ENCODE measurements at regions not wholly inside any gene's neighbourhood (a gene's known extent, or its start where the extent isn't known, plus 50 kb on each side); places are given as distances from the start of the nearest gene placed in this dataset.
"Not testable (repeated sequence)": the region's sequence is repeated elsewhere in the genome, so short reads cannot be mapped to it uniquely, and the experiment has no call there.

- DNase-seq: peak; percentile 37
These were observed 1609.3 kb downstream of the SPATA31A7 start for GRCh38 chr9:62798884-62799850.

GRCh38 chr9:62799851-62800371 is 1610.1 kb downstream of the SPATA31A7 start:
- peak; percentile 29 for DNase-seq

GRCh38 chr9:62800451-62801371 is 1610.9 kb downstream of the SPATA31A7 start:
- peak; percentile 25 for DNase-seq

DNA sequence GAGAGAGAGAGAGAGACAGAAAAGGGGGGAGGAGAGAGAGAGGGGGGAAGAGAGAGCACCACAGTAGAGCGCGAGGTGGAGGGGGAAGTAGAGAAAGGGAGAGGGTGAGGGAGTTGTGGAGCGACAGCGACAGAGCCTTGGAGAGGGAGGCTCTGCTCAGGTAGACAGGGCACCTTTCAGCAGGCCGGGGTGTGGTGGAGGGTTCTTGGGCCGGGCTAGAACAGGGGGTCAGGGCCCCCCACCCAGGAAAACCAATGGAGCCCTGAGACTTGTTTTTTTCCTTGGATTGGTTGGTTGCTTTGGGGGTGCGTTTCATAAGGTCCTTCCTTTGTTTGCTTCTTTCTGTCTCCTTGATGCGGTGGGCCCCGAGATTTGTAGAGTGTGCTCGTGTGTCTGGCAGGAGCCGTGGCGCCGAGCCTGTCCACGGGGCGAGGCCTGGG is 1611.6 kb downstream of the SPATA31A7 start:
- DNase-seq: peak; percentile 24

- DNase-seq: peak; percentile 88
These were observed 1612.3 kb downstream of the SPATA31A7 start for GRCh38 chr9:62801961-62802718.

- not testable (repeated sequence) for DNase-seq
These were observed 1612.9 kb downstream of the SPATA31A7 start for GRCh38 chr9:62802719-62803079.

DNA sequence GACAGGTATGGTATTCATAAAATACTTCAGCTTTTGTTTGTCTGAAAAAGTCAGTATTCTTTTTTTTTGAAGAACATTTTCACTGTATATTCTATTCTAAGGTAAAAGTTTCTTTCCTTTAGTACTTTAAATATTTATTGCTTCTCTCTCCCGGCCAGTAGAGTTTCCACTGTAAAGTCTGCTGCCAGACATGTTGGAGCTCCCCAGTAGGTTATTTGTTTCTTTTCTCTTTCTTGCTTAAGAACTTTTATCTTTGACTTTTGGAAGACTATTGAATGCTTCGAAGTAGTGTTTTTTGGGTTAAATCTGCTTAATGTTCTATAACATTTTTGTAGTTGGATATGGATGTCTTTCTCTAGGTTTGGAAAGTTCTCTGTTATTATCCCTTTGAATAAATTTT is 1613.3 kb downstream of the SPATA31A7 start:
- not testable (repeated sequence) for DNase-seq

DNA sequence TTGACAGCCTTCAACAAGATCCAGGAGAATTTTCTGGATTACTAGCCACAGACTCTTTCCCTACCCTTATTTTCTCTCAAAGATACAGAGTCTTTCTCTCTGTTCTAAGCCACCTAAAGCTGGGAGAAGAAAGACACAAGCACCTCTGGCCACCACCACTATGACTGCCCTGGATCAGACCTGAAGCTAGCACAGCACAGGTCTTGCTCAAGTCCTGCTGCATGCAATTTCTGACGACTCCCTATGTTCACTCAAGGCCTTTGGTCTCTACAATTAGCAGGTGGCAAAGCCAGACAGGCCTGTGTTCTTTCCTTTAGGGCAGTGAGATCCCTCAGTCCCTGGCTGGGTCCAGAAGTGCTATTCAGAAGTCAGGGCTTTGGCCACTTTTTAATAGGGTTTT is 1614.5 kb downstream of the SPATA31A7 start:
- DNase-seq: not testable (repeated sequence)

DNA sequence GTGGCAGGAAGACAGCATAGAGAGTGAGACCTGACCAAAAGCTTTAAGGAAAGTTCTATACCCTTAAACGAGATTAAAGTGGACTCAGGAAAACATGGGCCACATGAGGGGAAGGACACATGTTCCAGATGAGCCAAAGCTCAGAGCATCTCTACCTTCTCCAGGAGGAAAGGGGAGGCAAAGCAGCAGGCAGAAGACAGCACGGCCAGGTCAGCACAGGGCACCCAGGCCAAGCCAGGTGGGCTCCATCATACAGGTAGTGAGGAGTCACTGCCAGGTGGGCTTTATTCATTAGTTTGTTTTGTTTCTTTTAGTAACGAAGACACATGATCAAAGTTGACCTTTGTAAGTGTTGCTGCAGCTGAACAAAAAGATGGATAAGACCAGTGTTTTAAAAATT is 1617.6 kb downstream of the SPATA31A7 start:
- DNase-seq: not testable (repeated sequence)

- not testable (repeated sequence) for DNase-seq
These were observed 1618.2 kb downstream of the SPATA31A7 start for GRCh38 chr9:62808081-62808480.

DNA sequence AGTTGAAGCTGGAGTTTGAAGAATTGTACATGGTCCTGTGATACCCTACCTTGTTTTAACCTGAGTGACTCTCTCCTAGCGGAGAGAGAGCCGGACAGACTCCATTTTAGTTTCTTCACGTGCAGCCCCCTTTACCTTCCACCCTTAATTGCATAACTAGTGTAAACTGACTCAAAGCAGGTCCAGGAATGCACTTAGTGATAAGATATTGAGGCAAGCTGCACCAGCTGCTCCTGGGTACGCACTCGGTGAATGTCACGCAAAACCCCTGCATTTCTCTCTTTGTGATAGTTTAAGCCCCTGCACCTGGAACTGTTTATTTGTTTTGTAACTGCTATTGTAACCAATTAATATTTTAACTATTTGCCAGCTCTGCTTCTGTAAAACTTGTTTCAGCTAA is 1620.5 kb downstream of the SPATA31A7 start:
- not testable (repeated sequence) for DNase-seq

DNA sequence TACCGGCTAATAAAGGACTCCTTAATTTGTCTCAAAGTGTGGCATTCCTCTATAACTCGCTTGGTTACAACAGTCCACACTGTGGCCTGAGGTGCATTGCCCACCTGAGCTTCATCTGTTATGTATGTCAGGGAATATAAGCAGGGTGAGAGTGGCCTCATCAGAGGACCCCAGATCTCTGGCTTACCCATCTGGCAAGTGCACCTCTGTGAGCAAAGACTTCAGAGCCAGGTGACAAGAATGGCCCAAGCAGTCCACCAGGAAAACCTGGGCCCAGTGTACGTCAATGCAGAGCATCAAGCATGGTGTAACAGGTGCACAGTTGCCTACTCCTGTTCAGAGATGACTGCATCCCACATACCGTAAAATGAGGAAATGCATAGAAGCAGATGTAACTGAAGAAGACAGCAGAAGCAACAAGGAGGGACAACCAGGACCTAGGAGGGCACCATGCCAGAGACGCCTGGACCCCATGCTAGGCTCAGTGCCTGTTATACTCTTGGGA is 1621.0 kb downstream of the SPATA31A7 start:
- not testable (repeated sequence) for DNase-seq

DNA sequence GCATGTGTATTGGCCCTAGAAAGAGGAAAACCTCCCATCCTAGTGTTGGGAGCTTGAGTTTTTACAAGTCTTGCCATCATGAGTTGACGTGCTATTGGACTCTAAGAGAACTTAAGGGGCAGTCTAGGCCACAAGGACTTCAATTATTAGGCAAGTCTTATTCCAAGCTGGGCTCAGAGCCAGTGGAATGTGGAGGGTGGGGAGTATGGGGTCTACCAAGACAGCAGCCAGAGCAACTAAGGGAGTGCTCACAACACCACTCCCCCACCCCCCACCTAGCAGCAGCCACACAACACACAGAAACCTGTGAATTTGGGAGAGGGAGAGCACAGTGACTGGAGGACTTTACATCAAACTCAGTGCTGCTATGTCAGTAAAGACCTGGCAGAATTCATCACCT is 1625.6 kb downstream of the SPATA31A7 start:
- peak; percentile 33 for DNase-seq

DNA sequence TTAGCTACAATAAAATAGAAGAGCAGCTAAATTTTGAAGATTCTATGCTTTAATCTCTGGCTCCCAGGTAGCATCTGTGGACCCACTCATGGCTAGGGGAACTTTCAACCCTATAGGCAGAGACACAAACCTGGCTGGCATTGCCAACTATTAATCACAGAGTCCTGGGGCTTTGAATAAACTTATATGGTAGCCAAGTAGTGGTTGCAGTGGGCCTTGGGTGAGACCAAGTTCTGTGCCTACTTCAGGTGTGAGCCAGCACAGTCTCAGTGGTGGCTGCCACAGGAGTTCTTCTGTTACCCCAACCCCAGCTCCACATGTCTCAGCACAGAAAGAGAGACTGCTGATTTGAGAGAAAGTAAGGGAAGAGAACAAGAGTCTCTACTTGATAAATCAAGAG is 1626.5 kb downstream of the SPATA31A7 start:
- DNase-seq: not testable (repeated sequence)

GRCh38 chr9:62817214-62817613 is 1627.4 kb downstream of the SPATA31A7 start:
- DNase-seq: not testable (repeated sequence)

DNA sequence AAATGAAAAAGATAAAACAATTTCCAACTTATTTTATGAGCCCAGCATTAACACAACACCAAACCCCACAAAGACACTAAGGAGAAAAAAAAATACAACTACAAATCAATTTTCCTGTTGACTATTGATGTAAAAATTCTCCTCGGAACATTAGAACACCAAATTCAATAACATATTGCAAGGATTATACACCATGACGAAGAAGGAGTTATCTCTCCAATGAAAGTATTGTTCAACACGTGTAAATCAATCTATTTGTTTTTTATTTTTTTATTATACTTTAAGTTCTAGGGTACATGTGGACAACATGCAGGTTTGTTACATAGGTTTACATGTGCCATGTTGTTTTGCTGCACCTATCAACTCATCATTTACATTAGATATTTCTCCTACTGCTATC is 1632.3 kb downstream of the SPATA31A7 start:
- not testable (repeated sequence) for DNase-seq

DNA sequence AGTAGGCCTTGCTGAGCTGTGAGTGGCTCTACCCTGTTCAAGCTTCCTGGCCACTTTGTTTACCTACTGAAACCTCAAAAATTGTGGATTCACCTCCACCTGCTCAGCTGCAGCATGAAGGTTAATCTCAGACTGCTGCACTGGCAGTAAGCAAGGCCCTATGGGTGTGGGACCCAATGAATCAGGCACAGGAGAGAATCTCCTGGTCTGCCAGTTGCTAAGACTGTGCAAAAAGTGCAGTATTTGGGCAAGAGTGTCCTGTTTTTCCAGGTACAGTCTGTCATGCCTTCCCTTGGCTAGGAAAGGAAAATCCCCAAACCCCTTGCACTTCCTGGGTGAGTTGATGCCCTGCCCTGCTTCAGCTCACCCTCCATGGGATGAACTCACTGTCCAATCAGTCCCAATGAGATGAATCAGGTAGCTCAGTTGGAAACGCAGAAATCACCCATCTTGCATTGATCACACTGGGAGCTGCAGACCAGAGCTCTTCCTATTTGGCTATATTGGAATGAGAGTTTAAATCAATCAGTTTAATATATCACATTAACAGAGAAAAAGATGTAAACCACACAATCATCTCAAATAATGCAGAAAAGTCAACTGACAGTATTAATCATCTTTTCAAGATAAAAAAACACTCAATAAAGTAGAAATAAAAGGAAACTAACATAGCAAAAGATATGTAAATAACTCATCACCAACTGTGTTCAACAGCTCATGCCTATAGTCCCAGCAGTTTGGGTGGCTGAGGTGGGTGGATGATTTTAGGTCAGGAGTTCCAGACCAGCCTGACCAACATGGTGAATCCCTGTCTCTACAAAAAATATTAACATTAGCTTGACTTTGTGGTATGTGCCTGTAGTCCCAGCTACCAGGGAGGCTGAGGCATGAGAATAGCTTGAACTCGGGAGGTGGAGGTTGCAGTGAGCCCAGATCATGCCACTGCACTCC is 1638.4 kb downstream of the SPATA31A7 start:
- not testable (repeated sequence) for DNase-seq

DNA sequence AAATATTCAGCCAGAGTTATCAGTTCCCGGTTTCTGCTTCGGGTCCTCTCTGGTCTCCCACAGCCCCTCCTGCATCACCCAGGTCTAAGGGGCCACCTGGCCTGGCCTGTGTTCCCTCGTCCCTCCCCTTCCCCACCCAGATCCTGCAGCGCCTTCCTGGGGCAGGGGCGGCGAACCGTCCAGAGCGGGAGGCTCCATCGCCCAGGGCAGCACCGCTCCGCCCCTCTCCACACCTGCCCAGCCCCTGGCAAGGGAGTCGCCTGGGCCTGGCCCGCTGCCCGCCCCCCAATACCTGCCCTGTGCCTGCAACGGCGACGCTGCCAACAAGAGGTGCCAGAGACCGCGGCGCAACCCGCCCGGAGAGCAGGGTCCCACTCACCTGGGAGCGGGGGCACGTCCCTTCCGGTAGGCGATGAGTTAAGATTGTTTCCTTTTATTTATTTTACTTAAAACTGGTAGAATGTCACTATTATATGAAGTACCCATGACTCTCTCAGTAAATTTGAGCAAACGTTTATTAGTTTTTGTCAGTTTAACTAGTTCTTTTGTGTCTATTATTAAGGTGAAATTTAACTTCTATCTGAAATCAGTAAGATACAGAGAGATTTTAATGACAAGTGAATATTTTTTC is 1641.1 kb downstream of the SPATA31A7 start:
- DNase-seq: not testable (repeated sequence)

DNA sequence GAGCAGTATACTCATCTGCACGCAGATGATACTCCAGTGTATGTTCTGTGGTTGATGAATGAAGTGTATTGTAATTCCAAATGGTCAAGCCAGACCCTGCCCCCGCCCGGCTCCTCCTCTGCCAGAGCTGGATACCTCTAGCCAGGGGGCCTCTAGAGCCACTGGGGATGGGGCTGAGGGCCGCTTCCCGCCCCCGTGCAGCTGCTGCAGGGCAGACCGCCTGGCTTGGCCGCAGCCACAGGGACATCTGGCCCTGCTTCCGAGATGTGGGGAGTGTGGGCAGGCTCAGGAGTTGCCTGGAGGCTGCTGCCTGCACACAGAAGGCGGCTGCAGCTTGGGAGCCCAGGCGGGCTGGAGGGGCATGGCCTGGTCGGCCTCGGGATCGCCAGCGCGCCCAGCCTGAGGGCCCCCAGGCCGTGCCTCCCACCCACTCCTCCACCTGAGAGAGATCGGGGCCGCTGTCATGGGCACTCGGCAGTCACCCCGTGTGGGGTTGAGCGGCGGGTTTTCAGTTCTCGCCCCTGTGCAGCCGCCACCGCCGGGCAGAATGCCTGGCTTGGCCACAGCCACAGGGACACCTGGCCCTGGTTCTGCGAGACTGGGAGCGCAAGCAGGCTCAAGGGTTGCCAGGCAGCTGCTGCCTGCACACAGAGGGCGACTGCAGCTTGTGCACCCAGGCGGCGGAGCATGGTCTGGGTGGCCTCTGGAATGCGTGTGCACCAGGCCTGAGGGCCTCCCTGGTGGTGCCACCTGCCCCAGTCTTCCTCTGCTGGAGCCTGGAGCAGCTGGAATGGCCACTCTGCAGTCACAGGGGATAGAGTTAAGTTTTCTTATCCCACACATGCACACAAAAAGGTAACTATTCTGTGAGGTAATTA is 1643.7 kb downstream of the SPATA31A7 start:
- not testable (repeated sequence) for DNase-seq

Measured in fibroblast of skin of scalp (primary cell).